Ureter (tissue), 1 donor: ENCODE measurements at regions not wholly inside any gene's neighbourhood (a gene's known extent, or its start where the extent isn't known, plus 50 kb on each side); places are given as distances from the start of the nearest gene placed in this dataset.
"Not testable (repeated sequence)": the region's sequence is repeated elsewhere in the genome, so short reads cannot be mapped to it uniquely, and the experiment has no call there.

Source experiments
- DNase-seq: peaks from one replicate; pipeline ENCODE4 v3.0.0-alpha.2; 2020; ENCODE audit warnings: low spot score
- donor health status: DM: yes; HTN: yes; CAD: no.

DNA sequence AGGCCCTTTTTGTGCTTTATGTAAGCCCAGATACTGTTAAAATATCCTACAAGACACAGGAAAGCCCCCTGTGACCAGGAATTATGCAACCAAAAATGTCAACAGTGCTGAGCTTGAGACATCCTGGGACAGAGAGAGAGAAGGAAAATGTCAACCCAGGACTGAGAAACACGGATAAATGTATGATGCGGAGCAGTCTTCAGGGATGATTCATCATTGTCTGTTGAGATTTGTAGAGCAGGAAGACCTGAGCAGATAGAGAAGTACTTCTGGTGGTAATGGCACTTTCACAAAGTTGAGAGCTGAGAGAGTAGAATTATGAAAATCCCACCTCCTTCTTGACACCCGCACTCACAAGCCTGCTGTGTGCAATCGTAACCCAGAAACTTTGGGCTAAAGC is 330.1 kb upstream of the FRG1 start:
- DNase-seq, result not testable (repeated sequence)

DNA sequence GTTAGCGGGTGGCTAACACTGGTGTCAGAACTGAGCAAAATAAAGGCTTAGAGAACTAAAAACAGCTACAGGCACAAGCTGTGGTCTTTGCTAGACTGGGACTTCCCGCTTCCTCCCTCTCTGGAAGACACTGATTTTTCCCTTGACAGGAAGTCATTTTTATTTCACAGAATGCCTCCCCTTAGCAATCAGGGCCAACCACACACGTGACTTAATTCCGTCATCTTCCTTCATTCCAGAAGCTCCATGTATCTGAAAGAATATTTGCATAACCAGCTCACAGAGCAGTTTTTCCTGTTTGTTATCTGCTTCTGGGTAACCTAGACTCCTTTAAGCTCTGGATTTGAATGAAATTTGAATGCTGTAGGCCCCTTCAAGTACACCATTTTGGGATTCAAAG is 327.5 kb upstream of the FRG1 start:
- DNase-seq, result no peak

DNA sequence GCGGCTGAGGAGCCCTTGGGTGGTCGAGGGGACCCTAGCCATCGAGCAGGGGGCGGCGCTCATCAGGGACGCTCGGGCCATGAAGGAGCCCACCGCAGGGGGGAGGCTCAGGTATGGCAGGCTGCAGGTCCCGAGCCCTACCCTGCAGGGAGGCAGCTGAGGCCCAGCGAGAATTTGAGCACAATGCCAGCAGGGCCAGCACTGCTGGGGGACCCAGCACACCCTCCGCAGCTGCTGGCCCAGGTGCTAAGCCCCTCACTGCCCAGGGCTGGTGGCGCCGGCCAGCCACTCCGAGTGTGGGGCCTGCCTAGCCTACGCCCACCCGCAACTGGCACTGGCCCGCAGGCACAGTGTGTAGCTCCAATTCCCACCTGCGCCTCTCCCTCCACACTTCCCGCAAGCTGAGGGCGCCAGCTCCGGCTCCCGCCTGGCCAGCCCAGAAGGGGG is 325.4 kb upstream of the FRG1 start:
- DNase-seq, result no peak

DNA sequence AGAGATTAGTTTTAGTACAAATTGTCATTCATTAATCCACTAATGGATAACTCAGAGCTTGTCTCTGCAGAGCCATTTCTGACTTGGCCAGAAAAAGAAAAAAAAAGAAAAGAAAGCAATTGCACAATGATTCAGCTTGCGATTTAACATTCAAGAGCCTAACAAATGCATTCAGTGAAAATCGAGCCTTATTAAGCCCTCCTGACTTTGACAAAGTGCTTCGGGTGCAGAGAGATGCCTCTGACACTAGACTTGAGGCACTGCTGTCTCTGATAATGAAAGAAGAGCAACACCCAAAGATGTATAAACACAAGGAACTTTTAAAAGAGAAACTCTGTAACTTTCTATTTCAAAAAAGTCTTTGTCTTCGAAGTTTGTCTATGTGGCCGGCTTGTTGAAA is 322.9 kb upstream of the FRG1 start:
- not testable (repeated sequence) for DNase-seq

DNA sequence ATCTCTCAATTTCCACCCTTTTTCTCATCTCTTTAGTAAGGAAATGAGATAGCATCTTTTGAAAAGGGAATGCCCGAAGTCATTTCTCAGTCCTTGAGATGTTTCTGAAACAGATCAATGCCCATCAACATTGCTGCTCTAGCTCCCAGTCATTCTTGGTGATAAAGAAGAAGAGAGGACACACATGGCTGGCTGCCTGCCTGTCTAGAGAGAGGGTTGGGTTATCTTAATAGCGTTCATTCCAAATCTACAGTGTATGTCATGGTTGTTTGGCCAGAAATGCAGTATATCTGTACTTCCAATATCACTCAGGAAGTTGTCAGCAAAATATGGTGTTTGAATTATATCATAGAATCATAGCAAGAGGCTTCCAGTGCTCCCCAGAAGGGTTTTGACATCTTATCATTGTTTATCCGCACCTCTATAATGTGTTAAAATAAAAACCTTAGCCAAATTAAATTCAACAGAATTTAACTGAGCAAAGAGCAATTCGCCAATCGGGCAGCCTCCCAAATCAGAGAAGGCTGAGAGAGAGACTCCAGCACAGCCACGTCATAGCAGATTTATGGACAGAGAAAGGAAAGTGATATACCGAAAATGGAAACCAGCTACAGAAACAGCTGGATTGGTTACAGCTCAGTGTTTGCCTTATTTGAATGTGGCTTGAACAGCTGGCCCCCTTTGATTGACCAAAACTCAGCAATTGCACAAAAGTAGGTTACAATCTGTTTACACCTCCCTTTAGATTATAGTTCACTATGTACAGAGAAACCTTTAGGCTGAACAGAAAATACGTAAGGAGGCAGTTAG is 321.0 kb upstream of the FRG1 start:
- DNase-seq, result not testable (repeated sequence)

DNA sequence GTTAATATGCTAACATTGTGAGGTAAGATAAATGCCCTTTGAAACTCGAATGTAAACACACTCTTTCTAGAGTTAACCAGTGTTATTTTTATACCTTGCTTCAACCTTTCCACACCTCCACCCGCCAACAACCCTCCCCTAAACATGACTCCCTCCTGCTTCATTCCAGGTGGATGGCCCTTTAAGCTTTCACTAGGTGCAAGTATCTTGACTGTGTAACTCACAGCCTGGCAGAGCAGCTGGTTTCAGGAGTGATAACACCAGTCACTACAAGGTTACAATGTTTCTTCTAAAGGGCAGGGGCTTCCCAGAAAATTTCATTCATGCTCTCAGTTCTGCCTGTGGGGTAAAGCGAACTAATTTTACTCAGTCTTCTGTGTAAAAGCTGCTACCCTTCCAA is 318.1 kb upstream of the FRG1 start:
- not testable (repeated sequence) for DNase-seq

DNA sequence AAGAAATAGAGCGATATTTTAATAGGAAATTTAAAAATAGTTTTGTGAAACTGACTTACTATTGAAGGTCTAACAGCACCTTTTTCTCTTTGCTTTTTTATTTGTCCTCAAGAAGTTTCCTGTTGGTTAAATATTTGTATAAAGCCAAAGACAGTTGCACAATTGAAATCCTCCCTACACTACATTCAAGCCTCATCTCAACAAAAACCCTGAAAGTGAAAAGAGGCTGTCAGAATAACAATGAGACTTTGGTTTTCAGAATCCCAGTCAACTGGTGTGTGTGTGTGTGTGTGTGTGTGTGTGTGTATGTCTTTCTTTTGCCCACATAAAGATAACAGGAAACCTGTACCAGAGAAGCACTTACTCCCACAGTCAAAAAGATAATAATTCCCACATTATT is 313.6 kb upstream of the FRG1 start:
- DNase-seq, result not testable (repeated sequence)

DNA sequence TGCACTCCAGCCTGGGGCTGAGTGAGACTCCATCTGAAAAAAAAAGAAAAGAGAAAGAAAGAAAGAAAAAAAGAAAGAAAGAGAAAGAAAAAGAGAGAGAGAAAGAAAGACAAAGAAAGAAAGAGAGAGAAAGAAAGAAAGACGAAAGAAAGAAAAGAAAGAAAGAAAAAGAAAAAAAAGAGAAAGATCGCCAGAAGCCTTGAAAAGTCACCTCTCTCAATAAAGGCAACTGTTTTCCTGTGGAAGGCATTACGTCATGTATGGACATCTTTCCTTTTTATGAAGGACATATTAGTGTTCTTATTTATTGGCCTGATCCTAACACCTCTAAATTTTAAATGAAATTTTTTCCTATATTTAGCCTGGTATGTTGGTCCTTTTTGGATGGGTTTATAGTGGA is 310.9 kb upstream of the FRG1 start:
- not testable (repeated sequence) for DNase-seq

DNA sequence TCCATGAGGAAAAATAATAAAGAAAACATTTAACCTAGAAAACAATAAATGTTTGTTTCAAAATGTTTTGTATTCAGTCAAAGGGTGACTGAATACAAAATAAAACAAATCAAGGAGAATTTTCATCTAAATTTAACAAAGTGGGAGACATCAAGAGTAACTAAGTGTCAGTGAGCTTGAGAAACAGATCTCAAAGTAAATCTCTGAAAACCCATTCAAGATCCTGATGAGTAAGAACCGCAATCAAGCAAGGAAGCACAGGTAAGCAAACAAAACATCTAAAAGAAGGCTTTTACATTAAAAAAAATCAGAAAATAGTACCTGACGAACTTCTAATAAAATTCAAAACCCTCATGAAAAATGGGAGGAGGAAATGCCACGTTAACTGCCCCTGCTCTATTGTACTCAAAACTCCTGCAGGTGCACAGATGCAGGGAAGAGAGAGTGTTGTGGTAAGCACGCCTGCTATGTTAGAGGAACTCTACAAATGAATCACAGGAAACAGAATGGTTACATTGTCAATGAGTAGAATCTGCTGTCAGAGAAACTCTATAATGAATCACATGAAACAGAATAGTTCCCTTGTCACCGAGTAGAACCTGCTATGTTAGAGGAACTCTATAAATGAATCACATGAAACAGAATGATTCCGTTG is 309.6 kb upstream of the FRG1 start:
- DNase-seq, result not testable (repeated sequence)

DNA sequence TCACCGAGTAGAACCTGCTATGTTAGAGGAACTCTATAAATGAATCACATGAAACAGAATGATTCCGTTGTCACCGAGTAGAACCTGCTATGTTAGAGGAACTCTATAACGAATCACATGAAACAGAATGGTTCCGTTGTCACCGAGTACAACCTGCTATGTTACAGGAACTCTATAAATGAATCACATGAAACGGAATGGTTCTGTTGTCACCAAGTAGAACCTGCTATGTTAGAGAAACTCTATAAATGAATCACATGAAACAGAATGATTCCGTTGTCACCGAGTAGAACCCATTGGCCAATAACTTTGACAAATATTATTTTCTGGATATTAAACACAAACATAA is 309.1 kb upstream of the FRG1 start:
- DNase-seq, result not testable (repeated sequence)

DNA sequence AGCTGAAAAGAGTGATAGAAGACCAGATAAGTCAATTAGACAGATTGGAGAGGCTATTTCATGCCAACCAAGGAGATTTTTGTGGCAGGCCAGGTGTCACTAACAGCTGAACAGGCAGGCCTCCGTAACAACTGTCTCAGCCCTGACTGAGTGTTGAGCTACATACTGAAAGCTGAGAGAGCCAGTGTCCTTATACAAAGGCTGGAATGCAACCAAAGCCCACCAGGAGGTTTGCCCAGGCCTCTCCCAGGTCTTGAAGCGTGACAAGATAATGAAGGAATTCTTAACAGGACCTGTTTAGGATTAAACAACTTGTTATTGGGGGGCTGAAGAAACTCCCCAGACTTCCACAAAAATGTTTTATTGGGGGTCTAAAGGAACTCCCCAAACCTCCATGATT is 290.2 kb upstream of the FRG1 start:
- not testable (repeated sequence) for DNase-seq

DNA sequence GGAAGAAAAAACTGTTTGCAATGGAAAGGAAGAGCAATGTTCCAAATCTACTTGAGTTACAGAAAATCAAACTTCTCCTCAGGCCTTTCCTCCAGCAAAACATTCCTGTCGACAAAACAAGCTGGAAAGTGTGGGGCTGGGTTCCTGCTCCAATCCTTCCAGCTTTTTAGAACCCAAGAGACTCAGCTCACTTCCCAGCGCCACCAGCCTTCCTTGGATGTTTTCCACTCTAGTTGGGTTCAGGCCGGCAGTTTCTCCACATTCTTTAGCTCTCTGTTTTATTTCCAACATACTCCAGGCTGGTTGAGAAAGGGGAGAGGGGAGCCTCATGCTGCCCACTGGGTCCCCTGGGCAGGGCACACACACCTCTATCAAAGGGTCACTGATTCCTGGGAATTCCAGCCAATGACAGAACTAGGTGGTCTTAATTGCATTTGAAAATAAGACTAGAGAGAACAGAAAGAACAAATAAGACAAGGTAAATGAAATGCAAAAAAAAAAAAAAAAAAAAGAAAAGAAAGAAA is 287.5 kb upstream of the FRG1 start:
- DNase-seq, result not testable (repeated sequence)

DNA sequence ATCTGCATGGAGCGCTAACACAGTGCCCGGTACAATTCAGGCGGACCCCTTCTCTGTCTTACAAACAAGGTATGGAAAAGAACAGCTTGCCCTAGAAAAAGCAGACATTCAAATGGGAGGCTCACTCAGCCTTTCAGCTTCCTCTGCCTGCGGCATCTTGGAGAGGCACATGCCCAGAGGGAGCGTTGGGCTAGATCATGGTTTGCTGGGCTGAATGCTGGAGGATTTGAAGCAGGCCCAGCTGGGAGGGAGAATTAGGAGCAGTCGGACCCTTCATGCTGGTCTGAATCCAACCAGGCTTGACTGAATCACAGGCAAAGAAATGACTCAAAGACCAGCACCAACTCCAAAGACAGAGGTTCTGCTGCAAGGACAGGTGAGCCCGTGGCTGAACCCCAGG is 286.7 kb upstream of the FRG1 start:
- not testable (repeated sequence) for DNase-seq

DNA sequence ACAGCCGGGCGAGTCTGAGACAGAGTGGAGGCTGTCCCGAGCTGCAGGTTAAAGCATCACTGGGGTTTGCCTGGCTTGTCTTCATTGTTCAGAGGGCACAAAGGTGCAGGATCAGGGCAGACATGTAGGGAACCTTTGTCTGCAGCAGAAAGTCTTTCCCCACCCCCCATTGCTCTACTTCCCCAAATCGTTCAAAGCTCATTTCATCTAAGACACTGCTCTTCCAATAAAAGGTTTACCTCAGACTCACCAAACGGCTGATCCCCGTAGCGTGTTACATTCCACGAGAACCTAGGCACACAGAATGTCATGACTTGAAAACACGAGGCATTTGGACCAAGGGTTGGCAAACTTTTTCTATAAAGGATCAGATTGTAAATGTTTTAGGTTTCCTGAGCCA is 286.3 kb upstream of the FRG1 start:
- not testable (repeated sequence) for DNase-seq

DNA sequence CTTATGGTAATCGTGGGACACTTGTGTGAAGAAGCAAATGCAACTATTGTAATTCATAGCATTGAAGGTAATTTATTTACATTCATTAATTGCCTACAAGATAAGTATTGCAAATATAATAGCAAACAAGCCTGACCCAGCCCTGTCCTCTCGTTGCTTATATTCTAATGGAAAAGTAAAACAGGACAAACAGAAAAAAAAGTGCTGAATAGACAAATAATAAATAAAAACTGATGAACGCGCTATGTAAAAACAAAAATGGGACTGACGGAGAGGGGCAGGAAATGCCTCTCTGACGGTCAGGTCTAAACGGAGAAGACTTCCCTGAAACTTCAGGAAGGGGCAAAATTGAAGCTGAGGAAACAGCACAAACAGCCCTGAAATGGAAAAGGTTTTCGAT is 284.9 kb upstream of the FRG1 start:
- not testable (repeated sequence) for DNase-seq

DNA sequence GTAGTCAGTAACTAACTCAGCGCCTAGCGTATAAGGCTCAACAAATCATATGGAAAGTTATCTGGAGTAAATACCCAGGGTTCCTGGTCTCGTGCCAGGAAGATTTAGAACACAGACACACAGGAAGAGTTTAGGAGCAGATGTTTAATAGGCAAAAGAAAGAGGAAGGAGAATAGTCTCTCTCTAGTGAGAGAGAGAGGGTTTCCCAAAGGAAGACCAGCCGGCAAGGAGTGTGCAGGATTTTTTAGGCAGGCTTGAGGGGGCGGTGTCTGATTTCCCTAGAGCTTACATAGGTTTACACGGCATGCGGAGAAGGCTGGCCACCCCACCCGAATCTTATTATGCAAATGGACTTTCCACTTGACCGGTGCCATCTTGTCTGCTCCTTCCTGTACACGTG is 284.0 kb upstream of the FRG1 start:
- no peak for DNase-seq

DNA sequence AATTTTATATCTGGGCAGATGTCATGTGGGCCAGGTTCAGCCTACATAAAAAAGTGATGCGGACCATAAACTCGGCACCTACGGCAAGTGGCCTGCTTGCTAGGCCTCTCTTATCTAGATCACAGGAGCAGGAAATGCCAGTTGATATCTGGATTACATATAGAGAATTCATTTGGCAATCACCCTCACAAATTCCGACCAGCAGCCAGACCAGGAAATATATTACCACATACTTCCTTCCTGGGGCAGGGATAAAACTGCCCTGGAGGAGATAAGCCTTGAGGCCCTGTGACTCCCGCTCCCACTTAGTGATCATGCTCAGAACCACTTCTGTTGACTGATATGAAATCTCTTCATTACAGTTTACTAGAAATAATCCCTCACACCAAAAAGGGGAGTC is 282.4 kb upstream of the FRG1 start:
- DNase-seq, result not testable (repeated sequence)

DNA sequence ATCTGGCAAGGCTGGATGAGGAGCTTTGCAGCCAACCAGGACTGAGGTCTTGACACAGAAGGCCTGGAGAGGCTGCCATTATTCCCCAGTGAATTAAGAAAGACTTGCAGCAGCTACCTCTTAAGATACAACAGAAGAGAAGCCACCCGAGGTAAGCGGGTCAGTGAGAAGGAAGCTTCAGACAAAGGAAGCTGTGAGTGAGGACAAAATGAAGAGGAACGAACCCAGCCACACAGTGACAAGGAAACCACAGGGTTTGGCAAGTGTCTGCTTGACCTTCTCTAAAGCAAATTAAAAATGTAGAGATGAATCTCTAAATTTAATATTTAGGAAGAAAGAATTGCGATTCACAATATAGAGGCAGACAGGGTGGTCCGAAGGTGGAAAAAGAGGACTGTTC is 281.8 kb upstream of the FRG1 start:
- DNase-seq, result not testable (repeated sequence)

DNA sequence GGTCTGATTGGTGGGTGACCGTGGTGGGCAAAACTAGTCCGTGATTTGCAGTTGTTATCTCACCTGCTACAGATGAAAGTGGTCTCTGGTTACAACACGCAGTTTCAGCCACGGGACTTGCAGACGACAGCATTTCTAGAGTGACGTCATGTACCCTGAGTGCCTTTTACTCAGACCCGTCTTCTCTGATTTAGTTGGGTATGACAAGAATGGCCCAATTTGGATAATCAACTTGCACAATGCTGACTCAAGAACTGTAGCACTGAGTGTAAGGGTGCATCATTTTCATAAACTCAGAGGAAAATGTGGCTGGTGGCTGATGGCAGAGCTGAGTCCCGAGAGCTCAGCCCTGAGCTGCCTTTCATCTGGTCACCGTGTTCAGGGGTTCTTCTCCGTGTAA is 281.4 kb upstream of the FRG1 start:
- no peak for DNase-seq

DNA sequence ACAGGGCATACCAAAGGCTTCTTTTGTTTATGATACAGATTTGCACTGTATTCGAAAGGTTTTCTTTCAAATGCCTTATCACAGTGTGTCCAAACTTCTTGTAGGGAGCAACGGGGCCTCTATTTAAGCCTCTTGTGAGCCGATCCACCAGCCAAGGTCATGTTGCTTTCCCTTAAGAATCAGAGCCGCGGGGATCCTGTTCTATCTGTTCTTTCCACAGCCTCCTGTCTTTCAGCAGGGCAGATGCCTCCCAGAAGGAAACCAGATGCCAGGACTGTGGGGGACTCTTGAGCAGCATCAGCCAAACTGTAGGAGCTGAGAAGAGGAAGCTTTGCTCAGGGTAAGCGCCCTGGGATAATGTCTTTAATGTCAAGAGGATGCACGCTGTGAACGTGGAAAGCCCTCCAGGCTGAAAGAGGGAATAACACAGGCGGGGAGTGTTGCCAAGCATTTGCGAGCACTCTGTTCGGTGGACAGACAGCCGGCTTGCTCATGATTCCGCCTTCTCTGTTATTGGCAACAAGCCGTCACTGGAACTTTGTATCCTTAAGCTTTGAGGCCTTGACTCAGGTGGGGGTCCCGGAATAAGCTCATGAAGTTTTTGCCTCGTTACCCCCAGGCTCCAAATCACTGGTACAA is 279.8 kb upstream of the FRG1 start:
- DNase-seq, result no peak

DNA sequence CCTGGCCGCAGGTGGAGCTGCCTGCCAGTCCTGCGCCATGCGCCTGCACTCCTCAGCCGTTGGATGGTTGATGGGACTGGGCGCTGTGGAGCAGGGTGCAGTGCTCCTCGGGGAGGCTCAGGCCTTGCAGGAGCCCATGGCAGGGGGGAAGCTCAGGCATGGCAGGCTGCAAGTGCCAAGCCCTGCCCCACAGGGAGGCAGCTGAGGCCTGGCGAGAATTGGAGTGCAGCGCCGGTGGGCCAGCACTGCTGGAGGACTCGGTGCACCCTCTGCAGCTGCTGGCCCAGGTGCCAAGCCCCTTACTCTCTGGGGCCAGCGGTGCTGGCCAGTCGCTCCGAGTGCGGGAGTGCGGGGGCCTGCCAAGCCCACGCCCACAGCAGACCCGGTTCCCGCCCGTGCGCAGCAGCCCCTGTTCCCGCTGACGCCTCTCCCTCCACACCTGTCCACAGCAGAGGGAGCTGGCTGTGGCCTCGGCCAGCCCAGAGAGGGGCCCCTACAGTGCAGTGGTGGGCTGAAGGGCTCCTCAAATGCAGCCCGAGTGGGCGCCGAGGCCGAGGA is 275.9 kb upstream of the FRG1 start:
- DNase-seq, result no peak

DNA sequence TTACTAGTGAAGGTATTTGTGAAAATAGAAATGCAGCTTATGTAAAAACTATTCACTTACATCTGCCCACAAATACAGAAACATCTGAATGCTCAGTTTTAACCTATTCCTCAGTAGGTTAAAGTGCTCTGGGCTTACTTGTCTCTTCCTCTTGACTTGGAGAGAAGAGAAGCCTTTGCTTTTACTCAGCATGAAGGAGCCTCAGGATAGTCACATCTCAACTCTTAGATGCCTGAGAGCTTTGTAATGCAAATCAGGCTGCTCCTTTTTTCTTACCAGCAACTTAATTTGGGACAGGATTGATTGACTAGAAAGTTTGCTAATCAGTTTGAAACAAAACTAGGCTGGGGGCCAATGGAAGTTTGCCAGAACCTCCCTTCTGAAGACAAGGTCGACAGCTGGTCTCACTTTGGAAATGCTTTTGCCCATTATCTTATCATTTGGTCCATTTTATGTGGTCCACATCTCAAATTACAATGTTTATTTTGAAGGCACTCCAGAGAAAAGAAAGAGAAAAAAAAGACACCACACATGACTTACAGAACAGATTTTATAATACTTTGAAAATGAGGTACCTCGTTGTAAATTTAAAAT is 274.9 kb upstream of the FRG1 start:
- DNase-seq, result not testable (repeated sequence)
